C1 segment of cervical spinal cord (tissue), 14 donors: ENCODE measurements at regions not wholly inside any gene's neighbourhood (a gene's known extent, or its start where the extent isn't known, plus 50 kb on each side); places are given as distances from the start of the nearest gene placed in this dataset.

Experiments used
- DNase-seq, 14 donors: peaks; one replicate each; lab custom pipeline; 2025; lab: John Stamatoyannopoulos, UW

- DNase-seq: no peak
Measured at GRCh38 chr4:121227341-121227792, 63.2 kb upstream of the TNIP3 start.

GRCh38 chr4:121226362-121226761 is 62.2 kb upstream of the TNIP3 start:
- DNase-seq: no peak

- DNase-seq: no peak
Measured at GRCh38 chr4:121221608-121222007, 57.5 kb upstream of the TNIP3 start.

GRCh38 chr4:121221201-121221600 is 57.1 kb upstream of the TNIP3 start:
- no peak for DNase-seq

GRCh38 chr4:121220698-121221097 is 56.6 kb upstream of the TNIP3 start:
- no peak for DNase-seq

GRCh38 chr4:121219227-121219626 is 55.1 kb upstream of the TNIP3 start:
- DNase-seq: no peak

- no peak for DNase-seq
Measured at GRCh38 chr4:121217351-121217750, 53.2 kb upstream of the TNIP3 start.

- DNase-seq: no peak
Measured at GRCh38 chr4:121216461-121216860, 52.3 kb upstream of the TNIP3 start.

GRCh38 chr4:121213940-121214339 is 49.8 kb upstream of the TNIP3 start:
- DNase-seq: no peak
